ENCODE measurements at regions not wholly inside any gene's neighbourhood (a gene's known extent, or its start where the extent isn't known, plus 50 kb on each side); places are given as distances from the start of the nearest gene placed in this dataset.
"Not testable (repeated sequence)": the region's sequence is repeated elsewhere in the genome, so short reads cannot be mapped to it uniquely, and the experiment has no call there.

- H3K4me3 ChIP-seq (replicated peaks; ENCODE audit: insufficient read depth, low read length) = no peak overlapping the region
- no peak for TF ChIP-seq GABPA (IDR thresholded peaks at IDR 0.05; ENCODE audit: low read depth)
- TF ChIP-seq CTCF (IDR thresholded peaks at IDR 0.05; ENCODE audit: insufficient read depth, low read length) = no peak
- TF ChIP-seq POLR2AphosphoS5 (IDR thresholded peaks at IDR 0.05; ENCODE audit: low read depth) = no peak
- TF ChIP-seq SPI1 (IDR thresholded peaks at IDR 0.05; ENCODE audit: borderline replicate concordance, low read depth) = no peak
- no peak for TF ChIP-seq REST (IDR thresholded peaks at IDR 0.05; ENCODE audit: insufficient replicate concordance, low read depth)
- H3K27me3 ChIP-seq (ENCODE audit: insufficient read depth, poor library complexity, severe bottlenecking) = no peaks in the 10 kb centered on the region
- no peak overlapping the region for H3K27ac ChIP-seq (replicated peaks)
- no peak for DNase-seq (ENCODE audit: low read depth in 1 of 2, low spot score in 1 of 2)
Measured at GRCh38 chr5:29460971-29461559, 1732.4 kb upstream of the CDH6 start.

GRCh38 chr5:29451004-29451403, 1742.5 kb upstream of the CDH6 start:
- not testable (repeated sequence) for H3K27me3 ChIP-seq (ENCODE audit: insufficient read depth, poor library complexity, severe bottlenecking); H3K4me3 ChIP-seq (replicated peaks; ENCODE audit: insufficient read depth, low read length); DNase-seq (ENCODE audit: low read depth in 1 of 2, low spot score in 1 of 2); H3K27ac ChIP-seq (replicated peaks)

- no peak for DNase-seq (ENCODE audit: low read depth in 1 of 2, low spot score in 1 of 2)
- Histone ChIP-seq H3K27ac (replicated peaks) (no peak overlapping the region), H3K4me3 (replicated peaks; ENCODE audit: insufficient read depth, low read length) (no peak overlapping the region), H3K27me3 (ENCODE audit: insufficient read depth, poor library complexity, severe bottlenecking) (no peaks in the 10 kb centered on the region)
- TF ChIP-seq REST (IDR thresholded peaks at IDR 0.05; ENCODE audit: insufficient replicate concordance, low read depth) = no peak
- TF ChIP-seq SPI1 (IDR thresholded peaks at IDR 0.05; ENCODE audit: borderline replicate concordance, low read depth) = no peak
- no peak for TF ChIP-seq CTCF (IDR thresholded peaks at IDR 0.05; ENCODE audit: insufficient read depth, low read length)
- no peak for TF ChIP-seq POLR2AphosphoS5 (IDR thresholded peaks at IDR 0.05; ENCODE audit: low read depth)
- no peak for TF ChIP-seq GABPA (IDR thresholded peaks at IDR 0.05; ENCODE audit: low read depth)
Measured at GRCh38 chr5:29414681-29415080, 1778.8 kb upstream of the CDH6 start.

- no peak overlapping the region for H3K27ac ChIP-seq (replicated peaks)
- TF ChIP-seq GABPA (IDR thresholded peaks at IDR 0.05; ENCODE audit: low read depth) (no peak), POLR2AphosphoS5 (IDR thresholded peaks at IDR 0.05; ENCODE audit: low read depth) (no peak), REST (IDR thresholded peaks at IDR 0.05; ENCODE audit: insufficient replicate concordance, low read depth) (no peak), SPI1 (IDR thresholded peaks at IDR 0.05; ENCODE audit: borderline replicate concordance, low read depth) (no peak), CTCF (IDR thresholded peaks at IDR 0.05; ENCODE audit: insufficient read depth, low read length) (no peak)
- H3K4me3 ChIP-seq (replicated peaks; ENCODE audit: insufficient read depth, low read length) = no peak overlapping the region
- H3K27me3 ChIP-seq (ENCODE audit: insufficient read depth, poor library complexity, severe bottlenecking) = no peaks in the 10 kb centered on the region
- DNase-seq (ENCODE audit: low read depth in 1 of 2, low spot score in 1 of 2) = no peak
Measured at GRCh38 chr5:29412979-29413378, 1780.5 kb upstream of the CDH6 start.

All from HL-60 (cell line).